Fibroblast of the conjunctiva (primary cell): ENCODE measurements at regions not wholly inside any gene's neighbourhood (a gene's known extent, or its start where the extent isn't known, plus 50 kb on each side); places are given as distances from the start of the nearest gene placed in this dataset.
"Not testable (repeated sequence)": the region's sequence is repeated elsewhere in the genome, so short reads cannot be mapped to it uniquely, and the experiment has no call there.

Experiments
- DNase-seq: peaks from one replicate; pipeline ENCODE4 v3.0.0-alpha.2; 2010; ENCODE audit warnings: low read depth

DNA sequence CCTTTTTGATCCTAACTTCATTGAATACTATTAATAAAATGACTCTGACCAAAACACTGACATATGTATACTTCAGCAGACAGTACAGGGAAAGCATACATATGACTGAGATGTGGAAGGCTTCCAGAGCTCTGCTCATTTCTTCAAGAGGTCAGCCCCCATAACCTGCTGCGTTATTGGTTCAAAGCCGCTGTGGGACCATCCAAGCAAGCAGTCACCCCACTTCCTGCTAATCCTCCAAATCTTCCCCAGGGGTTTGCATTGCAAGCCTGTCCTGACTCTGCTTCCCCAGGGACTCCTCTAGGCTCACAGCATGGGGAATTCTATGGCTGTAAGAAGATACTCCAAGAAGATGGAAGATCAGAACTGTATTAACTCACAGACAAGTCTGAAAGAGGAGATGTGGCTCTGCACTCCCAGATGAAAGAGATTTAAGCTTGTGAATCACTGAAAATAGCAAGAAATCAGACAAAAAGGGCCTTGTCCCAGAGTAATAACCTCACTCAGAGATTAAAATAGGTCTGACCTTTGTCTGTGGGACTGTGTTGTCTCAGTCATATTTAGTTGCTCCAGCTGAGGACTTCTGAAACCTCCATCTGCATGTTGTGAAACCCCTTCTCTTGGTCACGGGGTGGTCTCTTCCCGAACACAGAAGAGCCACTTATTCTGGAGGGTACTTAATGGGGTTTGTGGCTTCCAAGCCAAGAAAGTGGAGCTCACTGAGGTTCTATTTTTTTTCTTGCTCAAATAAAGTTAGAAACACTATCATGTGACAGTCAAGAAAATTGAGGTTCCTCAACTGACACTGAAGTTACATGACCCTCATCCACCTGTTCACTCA, 101.5 kb upstream of the MARCKS start:
- DNase-seq, result no peak

DNA sequence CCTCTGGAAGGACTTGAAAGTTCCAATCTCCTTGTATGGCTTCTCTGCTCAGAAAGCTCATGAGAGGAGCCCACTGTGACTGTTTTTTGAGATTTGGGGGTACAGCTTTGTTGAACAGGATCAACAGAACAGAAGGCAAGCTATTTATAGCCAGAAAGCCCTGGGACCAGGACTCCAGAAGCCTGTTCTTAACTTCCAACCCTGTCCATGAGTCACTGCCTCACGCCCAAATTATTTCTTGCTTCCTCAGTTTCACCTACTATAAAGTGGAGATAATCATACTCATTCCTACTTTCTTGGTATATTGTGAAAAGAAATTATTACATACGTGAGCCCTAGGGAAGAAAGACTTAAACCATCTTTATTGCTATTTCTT, 100.9 kb upstream of the MARCKS start:
- no peak for DNase-seq

- no peak for DNase-seq
Observed at GRCh38 chr6:113758214-113758613, 98.9 kb upstream of the MARCKS start.

- DNase-seq, result no peak
Observed at GRCh38 chr6:113758826-113759574, 98.1 kb upstream of the MARCKS start.

DNA sequence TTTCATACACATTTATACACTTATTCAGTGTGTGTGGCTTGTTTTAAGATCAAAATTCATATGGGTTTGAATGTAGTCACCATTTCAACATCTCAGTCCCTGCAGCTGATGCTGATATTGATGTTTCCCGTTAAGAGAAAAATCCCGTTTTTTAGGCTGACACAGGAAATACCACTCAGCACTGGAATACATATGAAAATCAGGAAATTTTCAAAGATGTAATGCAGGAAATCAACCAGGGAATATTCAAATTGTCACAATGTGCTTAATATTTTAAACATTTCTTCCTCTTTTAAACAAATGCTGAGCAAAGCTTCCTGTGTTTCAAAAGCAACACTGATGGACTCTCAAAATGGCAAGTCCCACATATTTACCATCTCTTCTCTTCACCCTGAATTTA, 94.5 kb upstream of the MARCKS start:
- no peak for DNase-seq

DNA sequence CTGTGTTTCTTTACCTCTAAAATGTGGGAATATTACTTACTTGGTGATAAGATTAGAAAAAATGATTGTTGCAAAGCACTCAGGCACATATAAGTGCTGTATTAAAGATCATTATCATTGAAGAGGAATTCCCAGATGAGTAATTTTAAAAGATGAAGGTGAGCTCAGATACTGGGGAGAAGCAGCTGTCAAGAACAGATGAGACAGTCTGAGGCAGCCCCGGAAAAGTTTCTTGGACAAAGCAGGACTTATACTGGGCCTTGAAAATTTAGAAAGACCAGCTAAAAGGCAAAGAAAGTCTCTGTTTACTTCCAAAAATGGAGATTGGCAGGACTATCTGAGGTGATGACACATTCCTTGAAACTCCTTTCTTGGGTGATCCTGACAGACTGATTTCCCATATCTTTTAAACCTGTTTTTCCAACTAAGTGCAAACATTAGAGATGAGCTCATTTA, 93.8 kb upstream of the MARCKS start:
- no peak for DNase-seq

DNA sequence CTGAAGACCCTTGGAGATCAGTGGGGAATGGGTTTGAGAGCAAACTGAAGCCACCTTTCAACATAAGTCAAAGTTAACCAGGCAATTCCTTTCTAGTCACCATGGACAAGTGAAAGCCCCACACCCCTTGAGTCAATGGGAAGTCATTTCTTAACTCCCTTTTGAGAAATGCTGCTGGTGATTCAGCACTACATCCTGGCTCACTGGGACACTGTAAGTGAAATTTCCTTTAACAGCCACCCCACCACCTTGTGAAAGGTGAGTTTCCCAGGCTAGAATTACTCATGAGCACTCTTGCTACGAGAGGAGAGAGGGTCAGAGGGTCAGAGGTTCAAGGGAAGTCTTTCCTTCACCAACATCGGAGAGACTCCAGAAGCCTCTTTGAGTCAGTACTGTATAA, 93.3 kb upstream of the MARCKS start:
- DNase-seq, result no peak

DNA sequence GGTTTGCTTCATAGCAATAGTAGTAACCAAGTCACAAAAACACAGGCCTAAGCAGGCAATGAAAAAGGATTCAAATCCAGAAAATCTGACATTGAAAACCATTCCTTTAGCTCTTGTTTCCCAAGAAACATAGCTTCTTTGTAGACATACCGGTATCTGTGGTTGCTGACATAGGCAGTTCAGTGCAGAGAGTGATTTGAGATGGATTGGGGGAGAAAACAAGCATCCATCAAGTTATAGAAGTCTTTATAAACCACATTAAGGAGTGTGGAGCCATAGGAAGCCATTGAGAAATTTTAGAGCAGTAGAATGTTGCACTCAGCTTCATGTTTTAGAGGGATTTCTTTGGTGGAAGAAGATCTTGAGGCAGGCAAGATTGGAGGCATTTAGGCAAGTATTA, 91.2 kb upstream of the MARCKS start:
- no peak for DNase-seq

DNA sequence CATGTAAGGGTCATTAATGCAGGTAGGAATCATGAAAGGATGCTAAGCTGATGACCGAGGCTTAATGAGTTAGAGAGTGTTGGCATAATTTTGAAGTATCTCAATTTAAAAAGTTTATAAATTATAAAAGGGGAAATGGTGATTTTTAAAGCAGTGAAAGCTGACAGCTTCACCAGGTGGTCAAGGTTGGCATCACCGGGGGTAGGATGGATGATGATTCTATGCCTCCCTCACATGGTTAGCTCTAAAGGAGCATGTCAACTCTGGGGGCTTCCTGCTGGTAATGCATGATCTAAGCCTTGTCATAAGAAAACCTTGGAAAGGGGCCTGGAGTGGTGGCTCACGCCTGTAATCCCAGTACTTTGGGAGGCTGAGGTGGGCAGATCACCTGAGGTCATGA, 89.2 kb upstream of the MARCKS start:
- DNase-seq, result no peak

DNA sequence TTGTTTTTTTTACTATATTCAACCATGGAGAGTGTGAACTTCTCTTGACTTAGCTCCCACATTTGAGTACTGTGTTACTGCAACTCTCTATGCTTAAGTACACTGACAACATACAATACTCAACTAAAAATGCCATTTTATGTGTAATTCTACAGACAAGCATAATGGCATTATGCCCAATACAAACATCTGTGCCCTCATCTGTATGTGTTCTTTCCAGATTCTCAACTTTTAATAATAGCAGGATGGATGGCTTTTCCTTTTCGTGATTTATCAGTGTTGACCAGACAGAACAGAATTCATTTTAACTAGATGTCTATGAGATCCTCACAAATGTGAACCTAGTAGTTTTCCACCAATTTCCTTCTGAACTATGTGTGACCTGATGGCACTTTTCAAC, 84.2 kb upstream of the MARCKS start:
- no peak for DNase-seq

DNA sequence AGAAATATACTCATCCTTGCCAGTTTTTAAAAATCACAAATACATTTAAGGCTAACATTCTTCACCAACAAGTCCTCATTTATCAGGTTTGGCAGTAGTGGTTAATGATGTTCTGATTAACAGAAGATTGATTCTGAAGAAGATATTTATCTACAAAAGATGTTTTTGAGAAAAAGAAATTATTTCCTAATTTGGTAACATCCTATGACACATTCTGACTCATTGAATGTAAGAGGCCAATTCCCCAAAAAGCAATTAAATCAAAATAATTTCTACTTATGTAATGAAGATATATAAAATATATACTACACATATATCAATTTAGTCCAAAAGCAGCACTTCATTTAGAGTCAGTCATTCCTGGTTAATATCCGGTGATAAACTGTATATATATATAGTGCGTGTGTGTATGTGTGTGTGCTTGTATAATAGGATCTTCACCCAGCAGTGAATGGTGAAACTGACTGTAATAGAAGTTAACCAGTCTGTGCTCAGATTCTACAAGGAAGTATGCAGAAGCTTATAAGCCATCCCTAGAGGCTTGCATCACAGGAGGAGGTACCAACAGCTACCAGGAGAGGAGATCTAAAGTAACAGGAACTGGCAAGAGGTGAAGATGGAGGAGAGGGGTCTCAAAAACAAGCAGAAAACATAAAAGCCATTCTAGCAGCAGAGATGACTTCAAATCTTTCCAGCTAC, 82.9 kb upstream of the MARCKS start:
- DNase-seq, result peak; percentile 89

DNA sequence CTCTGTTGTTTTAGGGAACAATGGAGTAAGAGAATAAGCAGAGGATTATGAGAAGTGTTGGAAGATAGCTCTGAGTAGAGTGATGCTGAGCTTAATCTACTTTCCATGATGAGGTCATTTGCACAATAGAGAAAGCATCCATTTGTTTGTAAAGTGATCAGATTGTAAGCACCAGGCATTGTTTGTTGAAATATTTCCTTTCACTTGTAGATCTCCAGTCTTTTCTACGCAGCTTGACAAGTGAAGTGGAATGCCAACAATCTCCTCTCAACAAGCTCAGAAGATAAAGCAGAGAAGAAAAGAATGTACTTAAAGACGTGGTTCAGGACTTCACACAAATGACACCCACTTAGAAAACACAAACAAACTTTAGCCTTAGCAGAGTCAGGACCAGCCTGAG, 80.1 kb upstream of the MARCKS start:
- no peak for DNase-seq

DNA sequence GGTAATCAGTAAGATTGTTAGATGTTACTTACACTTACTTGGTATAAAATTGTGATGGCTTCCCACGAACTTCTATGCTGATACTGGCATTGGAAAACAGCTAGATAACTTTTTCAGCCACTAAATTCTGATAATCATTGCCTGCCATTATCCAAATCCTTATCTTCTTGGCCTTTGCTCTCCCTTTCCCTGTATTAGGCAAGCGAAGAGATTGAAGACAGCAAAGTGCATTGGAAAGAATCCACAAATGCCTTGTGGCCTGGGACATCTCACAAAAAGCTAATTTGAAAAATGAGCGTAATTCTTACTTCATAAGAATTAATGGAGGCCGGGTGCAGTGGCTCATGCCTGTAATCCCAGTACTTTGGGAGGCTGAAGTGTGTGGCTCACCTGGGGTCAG, 79.5 kb upstream of the MARCKS start:
- DNase-seq, result no peak

DNA sequence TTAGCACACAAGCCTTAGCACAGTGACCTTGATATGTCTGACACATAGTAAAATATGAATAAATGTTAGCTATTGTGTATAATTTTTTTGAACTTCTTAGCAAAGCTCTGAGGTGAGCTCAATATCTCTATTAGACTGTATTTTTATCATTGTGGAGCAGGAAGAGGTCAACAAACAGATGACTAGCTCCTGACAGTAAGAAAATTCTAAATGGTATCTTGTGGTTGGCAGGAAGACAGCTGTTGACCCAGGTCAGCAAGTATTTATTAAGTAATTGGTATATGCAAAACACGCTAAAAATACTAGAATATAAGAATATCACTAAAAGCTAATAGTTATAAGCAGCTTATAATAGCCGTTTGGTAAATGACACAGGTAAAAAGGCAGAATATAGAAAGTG, 77.5 kb upstream of the MARCKS start:
- DNase-seq, result no peak

- no peak for DNase-seq
Observed at GRCh38 chr6:113782636-113783035, 74.5 kb upstream of the MARCKS start.

DNA sequence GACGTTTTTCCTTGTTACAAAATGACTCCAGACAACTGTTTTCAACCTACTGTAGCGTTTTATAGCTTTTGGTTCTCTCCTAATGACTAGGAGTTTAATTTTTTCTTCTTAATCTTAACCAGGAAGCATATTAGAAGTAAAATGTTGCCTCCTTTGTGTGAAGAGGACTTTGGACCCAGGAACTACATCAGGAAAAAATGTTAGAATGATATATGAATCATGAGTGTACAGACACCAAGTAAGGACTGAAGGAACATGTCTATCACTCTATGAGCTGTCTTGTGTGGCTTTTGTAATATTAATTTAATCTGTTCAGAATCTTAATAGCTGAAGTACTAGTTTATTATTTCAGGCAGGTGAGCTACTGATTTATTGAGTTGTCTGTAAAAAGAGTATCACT, 71.0 kb upstream of the MARCKS start:
- no peak for DNase-seq

DNA sequence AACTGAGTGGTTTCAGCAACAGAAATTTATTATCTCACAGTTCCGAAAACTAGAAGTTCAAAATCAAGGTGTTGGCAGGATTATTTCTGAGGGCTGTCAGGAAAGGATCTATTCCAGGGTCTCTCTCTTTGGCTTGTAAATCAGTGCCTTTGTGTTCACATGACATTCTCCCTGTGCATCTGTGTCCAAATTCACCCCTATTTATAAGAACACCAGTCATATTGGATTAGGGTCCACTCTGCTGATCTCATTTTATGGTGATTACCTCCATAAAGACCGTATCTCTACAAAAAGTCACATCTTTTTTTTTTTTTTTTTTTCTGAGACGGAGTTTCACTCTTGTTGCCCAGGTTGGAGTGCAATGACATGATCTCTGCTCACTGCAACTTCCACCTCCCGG, 68.6 kb upstream of the MARCKS start:
- DNase-seq, result no peak

- not testable (repeated sequence) for DNase-seq
Observed at GRCh38 chr6:113791225-113791624, 65.9 kb upstream of the MARCKS start.

- not testable (repeated sequence) for DNase-seq
Observed at GRCh38 chr6:113795371-113795770, 61.8 kb upstream of the MARCKS start.

- DNase-seq, result no peak
Observed at GRCh38 chr6:113796038-113796437, 61.1 kb upstream of the MARCKS start.

DNA sequence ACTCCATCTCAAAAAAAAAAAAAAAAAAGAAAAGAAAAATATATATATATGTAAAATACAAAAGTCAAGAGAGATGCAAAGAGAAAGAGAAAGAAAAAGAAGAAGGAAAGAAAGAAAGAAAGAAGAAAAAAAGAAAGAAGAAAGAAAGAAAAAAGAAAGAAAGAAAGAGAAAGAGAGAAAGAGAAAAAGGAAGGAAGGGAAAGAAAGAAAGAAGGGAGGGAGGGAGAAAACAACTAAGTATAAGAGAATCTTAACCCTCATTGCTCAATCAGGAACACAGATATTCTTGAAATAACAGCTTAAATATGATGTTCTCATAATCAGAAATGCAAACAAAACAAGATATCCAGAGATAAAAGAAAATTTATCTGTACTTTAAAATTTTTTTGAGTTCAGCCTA, 54.4 kb upstream of the MARCKS start:
- DNase-seq, result no peak

- no peak for DNase-seq
Observed at GRCh38 chr6:113805173-113805790, 51.9 kb upstream of the MARCKS start.
